Prostate gland (tissue), 2 donors: ENCODE measurements at regions not wholly inside any gene's neighbourhood (a gene's known extent, or its start where the extent isn't known, plus 50 kb on each side); places are given as distances from the start of the nearest gene placed in this dataset.

Source experiments
- POLR2AphosphoS5 ChIP-seq: sonication (generic); formaldehyde crosslinking; IDR thresholded peaks from one replicate; pipeline ENCODE4 v1.6.1; 2017; ENCODE audit warnings: antibody characterized with exemption
- TF ChIP-seq, protein P1 (sequence below), 4 experiments: fragments of 200-600 bp in 2 of 4; fragments of 450-650 bp in 2 of 4; sonication (generic) in 2 of 4; IDR thresholded peaks; 1 replicate in 3 of 4; 2 replicates in 1 of 4; pipeline ENCODE4 v1.5.1; 2016 to 2019; ENCODE audit warnings: antibody characterized with exemption in 4 of 4, mild to moderate bottlenecking in 2 of 4, moderate library complexity in 2 of 4

DNA sequence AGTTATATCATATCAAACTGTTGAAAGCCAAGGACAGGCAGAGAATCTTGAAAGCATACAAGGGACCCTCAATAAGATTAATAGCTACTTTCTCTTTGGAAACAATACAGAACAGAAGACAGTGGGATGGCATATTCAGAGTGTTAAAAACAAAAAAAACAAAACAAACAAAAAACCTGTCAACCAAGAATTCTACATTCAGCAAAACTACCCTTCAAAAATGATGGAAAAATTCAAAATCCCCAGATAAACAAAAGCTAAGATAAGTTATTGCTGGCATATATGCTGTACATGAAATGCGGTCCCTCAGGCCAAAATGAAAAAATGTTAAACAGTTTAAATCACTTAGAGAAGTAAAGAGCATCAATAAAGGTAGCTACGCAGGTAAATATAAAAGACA, 425.1 kb downstream of the ACTL7B start:
- no peak for TF ChIP-seq POLR2AphosphoS5
- TF ChIP-seq, protein P1, sequence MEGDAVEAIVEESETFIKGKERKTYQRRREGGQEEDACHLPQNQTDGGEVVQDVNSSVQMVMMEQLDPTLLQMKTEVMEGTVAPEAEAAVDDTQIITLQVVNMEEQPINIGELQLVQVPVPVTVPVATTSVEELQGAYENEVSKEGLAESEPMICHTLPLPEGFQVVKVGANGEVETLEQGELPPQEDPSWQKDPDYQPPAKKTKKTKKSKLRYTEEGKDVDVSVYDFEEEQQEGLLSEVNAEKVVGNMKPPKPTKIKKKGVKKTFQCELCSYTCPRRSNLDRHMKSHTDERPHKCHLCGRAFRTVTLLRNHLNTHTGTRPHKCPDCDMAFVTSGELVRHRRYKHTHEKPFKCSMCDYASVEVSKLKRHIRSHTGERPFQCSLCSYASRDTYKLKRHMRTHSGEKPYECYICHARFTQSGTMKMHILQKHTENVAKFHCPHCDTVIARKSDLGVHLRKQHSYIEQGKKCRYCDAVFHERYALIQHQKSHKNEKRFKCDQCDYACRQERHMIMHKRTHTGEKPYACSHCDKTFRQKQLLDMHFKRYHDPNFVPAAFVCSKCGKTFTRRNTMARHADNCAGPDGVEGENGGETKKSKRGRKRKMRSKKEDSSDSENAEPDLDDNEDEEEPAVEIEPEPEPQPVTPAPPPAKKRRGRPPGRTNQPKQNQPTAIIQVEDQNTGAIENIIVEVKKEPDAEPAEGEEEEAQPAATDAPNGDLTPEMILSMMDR (IDR thresholded peaks at IDR 0.05) = no peak
